ENCODE measurements at regions not wholly inside any gene's neighbourhood (a gene's known extent, or its start where the extent isn't known, plus 50 kb on each side); places are given as distances from the start of the nearest gene placed in this dataset.

GRCh38 chr18:8507361-8507760 is 101.9 kb upstream of the RAB12 start:
- Histone ChIP-seq H3K27ac (replicated peaks) (no peak overlapping the region), H3K27me3 (ENCODE audit: insufficient read depth, poor library complexity, severe bottlenecking) (no peaks in the 10 kb centered on the region), H3K4me3 (replicated peaks; ENCODE audit: insufficient read depth, low read length) (no peak overlapping the region)
- no peak for DNase-seq (ENCODE audit: low read depth in 1 of 2, low spot score in 1 of 2)
- no peak for TF ChIP-seq SPI1 (IDR thresholded peaks at IDR 0.05; ENCODE audit: borderline replicate concordance, low read depth)
- no peak for TF ChIP-seq GABPA (IDR thresholded peaks at IDR 0.05; ENCODE audit: low read depth)
- no peak for TF ChIP-seq REST (IDR thresholded peaks at IDR 0.05; ENCODE audit: insufficient replicate concordance, low read depth)
- no peak for TF ChIP-seq POLR2AphosphoS5 (IDR thresholded peaks at IDR 0.05; ENCODE audit: low read depth)
- TF ChIP-seq, protein P1, sequence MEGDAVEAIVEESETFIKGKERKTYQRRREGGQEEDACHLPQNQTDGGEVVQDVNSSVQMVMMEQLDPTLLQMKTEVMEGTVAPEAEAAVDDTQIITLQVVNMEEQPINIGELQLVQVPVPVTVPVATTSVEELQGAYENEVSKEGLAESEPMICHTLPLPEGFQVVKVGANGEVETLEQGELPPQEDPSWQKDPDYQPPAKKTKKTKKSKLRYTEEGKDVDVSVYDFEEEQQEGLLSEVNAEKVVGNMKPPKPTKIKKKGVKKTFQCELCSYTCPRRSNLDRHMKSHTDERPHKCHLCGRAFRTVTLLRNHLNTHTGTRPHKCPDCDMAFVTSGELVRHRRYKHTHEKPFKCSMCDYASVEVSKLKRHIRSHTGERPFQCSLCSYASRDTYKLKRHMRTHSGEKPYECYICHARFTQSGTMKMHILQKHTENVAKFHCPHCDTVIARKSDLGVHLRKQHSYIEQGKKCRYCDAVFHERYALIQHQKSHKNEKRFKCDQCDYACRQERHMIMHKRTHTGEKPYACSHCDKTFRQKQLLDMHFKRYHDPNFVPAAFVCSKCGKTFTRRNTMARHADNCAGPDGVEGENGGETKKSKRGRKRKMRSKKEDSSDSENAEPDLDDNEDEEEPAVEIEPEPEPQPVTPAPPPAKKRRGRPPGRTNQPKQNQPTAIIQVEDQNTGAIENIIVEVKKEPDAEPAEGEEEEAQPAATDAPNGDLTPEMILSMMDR (IDR thresholded peaks at IDR 0.05; ENCODE audit: insufficient read depth, low read length): no peak

- Histone ChIP-seq H3K27ac (replicated peaks) (no peak overlapping the region), H3K4me3 (replicated peaks; ENCODE audit: insufficient read depth, low read length) (no peak overlapping the region), H3K27me3 (ENCODE audit: insufficient read depth, poor library complexity, severe bottlenecking) (no peaks in the 10 kb centered on the region)
- no peak for TF ChIP-seq REST (IDR thresholded peaks at IDR 0.05; ENCODE audit: insufficient replicate concordance, low read depth)
- no peak for TF ChIP-seq POLR2AphosphoS5 (IDR thresholded peaks at IDR 0.05; ENCODE audit: low read depth)
- TF ChIP-seq GABPA (IDR thresholded peaks at IDR 0.05; ENCODE audit: low read depth): no peak
- no peak for TF ChIP-seq SPI1 (IDR thresholded peaks at IDR 0.05; ENCODE audit: borderline replicate concordance, low read depth)
- TF ChIP-seq, protein P1 (IDR thresholded peaks at IDR 0.05; ENCODE audit: insufficient read depth, low read length): no peak
- no peak for DNase-seq (ENCODE audit: low read depth in 1 of 2, low spot score in 1 of 2)
These were observed 101.1 kb upstream of the RAB12 start for GRCh38 chr18:8507915-8508705.

- TF ChIP-seq GABPA (IDR thresholded peaks at IDR 0.05; ENCODE audit: low read depth): no peak
- no peak for TF ChIP-seq REST (IDR thresholded peaks at IDR 0.05; ENCODE audit: insufficient replicate concordance, low read depth)
- no peak for TF ChIP-seq POLR2AphosphoS5 (IDR thresholded peaks at IDR 0.05; ENCODE audit: low read depth)
- TF ChIP-seq, protein P1 (IDR thresholded peaks at IDR 0.05; ENCODE audit: insufficient read depth, low read length): no peak
- no peak for TF ChIP-seq SPI1 (IDR thresholded peaks at IDR 0.05; ENCODE audit: borderline replicate concordance, low read depth)
These were observed 96.0 kb upstream of the RAB12 start for GRCh38 chr18:8513249-8513648.

More at GRCh38 chr18:8513249-8513648, 96.0 kb upstream of the RAB12 start:
- no peak for DNase-seq (ENCODE audit: low read depth in 1 of 2, low spot score in 1 of 2)
- H3K4me3 ChIP-seq (replicated peaks; ENCODE audit: insufficient read depth, low read length): no peak overlapping the region
- H3K27ac ChIP-seq (replicated peaks): no peak overlapping the region
- H3K27me3 ChIP-seq (ENCODE audit: insufficient read depth, poor library complexity, severe bottlenecking): no peaks in the 10 kb centered on the region

Measured in HL-60 (cell line).